SK-N-SH treated with all-trans-retinoic acid at 6 μM for 48 hours (cell line): ENCODE measurements at regions not wholly inside any gene's neighbourhood (a gene's known extent, or its start where the extent isn't known, plus 50 kb on each side); places are given as distances from the start of the nearest gene placed in this dataset.

Experiments used
- ARNTL ChIP-seq: fragments of 450-650 bp; formaldehyde crosslinking; IDR thresholded peaks from 2 replicates; pipeline ENCODE4 v1.5.0; 2020; ENCODE audit warnings: low read depth, mild to moderate bottlenecking, moderate library complexity, borderline replicate concordance
- ESRRG ChIP-seq: fragments of 250-450 bp; sonication (Bioruptor Pico); IDR thresholded peaks from 2 replicates; pipeline ENCODE4 v1.6.1; 2021; ENCODE audit warnings: mild to moderate bottlenecking
- PATZ1 ChIP-seq: fragments of 250-450 bp; sonication (Bioruptor Pico); IDR thresholded peaks from 2 replicates; pipeline ENCODE4 v1.8.0; 2020; ENCODE audit warnings: mild to moderate bottlenecking, moderate library complexity, borderline replicate concordance
- PPARA ChIP-seq: fragments of 250-450 bp; sonication (Bioruptor Pico); IDR thresholded peaks from 2 replicates; pipeline ENCODE4 v1.5.0; 2020; ENCODE audit warnings: mild to moderate bottlenecking, borderline replicate concordance
- RARB ChIP-seq: fragments of 250-450 bp; sonication (Bioruptor Pico); IDR thresholded peaks from 2 replicates; pipeline ENCODE4 v1.8.0; 2021; ENCODE audit warnings: mild to moderate bottlenecking, moderate library complexity
- ZFP3 ChIP-seq: fragments of 250-450 bp; sonication (Bioruptor Pico); IDR thresholded peaks from 2 replicates; pipeline ENCODE4 v1.5.0; 2020; ENCODE audit warnings: mild to moderate bottlenecking, moderate library complexity
- ZFP30 ChIP-seq: fragments of 450-650 bp; formaldehyde crosslinking; IDR thresholded peaks from 2 replicates; pipeline ENCODE4 v1.5.0; 2022; ENCODE audit warnings: mild to moderate bottlenecking, moderate library complexity
- ZNF70 ChIP-seq: fragments of 450-650 bp; formaldehyde crosslinking; IDR thresholded peaks from 2 replicates; pipeline ENCODE4 v1.5.0; 2020; ENCODE audit warnings: mild to moderate bottlenecking, moderate library complexity
- TF ChIP-seq, protein P1 (sequence below): fragments of 250-450 bp; sonication (Bioruptor Pico); IDR thresholded peaks from 2 replicates; pipeline ENCODE4 v1.8.0; 2021; ENCODE audit warnings: low read depth, mild to moderate bottlenecking, moderate library complexity, borderline replicate concordance

- TF ChIP-seq PPARA (CRISPR knock-in tag), result no peak
- TF ChIP-seq ESRRG (CRISPR knock-in tag), result no peak
- TF ChIP-seq, protein P1, sequence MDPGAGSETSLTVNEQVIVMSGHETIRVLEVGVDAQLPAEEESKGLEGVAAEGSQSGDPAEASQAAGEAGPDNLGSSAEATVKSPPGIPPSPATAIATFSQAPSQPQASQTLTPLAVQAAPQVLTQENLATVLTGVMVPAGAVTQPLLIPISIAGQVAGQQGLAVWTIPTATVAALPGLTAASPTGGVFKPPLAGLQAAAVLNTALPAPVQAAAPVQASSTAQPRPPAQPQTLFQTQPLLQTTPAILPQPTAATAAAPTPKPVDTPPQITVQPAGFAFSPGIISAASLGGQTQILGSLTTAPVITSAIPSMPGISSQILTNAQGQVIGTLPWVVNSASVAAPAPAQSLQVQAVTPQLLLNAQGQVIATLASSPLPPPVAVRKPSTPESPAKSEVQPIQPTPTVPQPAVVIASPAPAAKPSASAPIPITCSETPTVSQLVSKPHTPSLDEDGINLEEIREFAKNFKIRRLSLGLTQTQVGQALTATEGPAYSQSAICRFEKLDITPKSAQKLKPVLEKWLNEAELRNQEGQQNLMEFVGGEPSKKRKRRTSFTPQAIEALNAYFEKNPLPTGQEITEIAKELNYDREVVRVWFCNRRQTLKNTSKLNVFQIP, result no peak
- TF ChIP-seq ZNF70 (CRISPR knock-in tag), result no peak
- TF ChIP-seq ZFP3, result no peak
- no peak for TF ChIP-seq RARB (CRISPR knock-in tag)
- TF ChIP-seq PATZ1 (CRISPR knock-in tag), result no peak
- TF ChIP-seq ZFP30 (CRISPR knock-in tag), result no peak
- TF ChIP-seq ARNTL (CRISPR knock-in tag), result no peak
Observed at GRCh38 chr1:100613817-100614559, 76.0 kb downstream of the GPR88 start.
